Smooth muscle cell (in vitro differentiated cells): ENCODE measurements at regions not wholly inside any gene's neighbourhood (a gene's known extent, or its start where the extent isn't known, plus 50 kb on each side); places are given as distances from the start of the nearest gene placed in this dataset.

Source experiments
- DNase-seq: peaks from one replicate; lab custom pipeline; 2025; ENCODE audit not compliant: unreplicated experiment; lab: John Stamatoyannopoulos, UW
- H2AFZ ChIP-seq: fragments of 200-600 bp; sonication (generic); 2 replicates; pipeline ENCODE4 v1.6.0; 2016; ENCODE audit warnings: antibody characterized with exemption, low read depth, mild to moderate bottlenecking
- H3F3A ChIP-seq: fragments of 200-600 bp; sonication (generic); 2 replicates; pipeline ENCODE4 v1.6.0; 2017; ENCODE audit warnings: antibody characterized with exemption, low read depth
- H3K27ac ChIP-seq: fragments of 200-600 bp; sonication (generic); 2 replicates; pipeline ENCODE4 v1.5.1; 2016; ENCODE audit warnings: low read depth, mild to moderate bottlenecking
- H3K27me3 ChIP-seq: fragments of 200-600 bp; sonication (generic); 2 replicates; pipeline ENCODE4 v1.6.1; 2016; ENCODE audit warnings: low read depth, mild to moderate bottlenecking
- H3K36me3 ChIP-seq: fragments of 200-600 bp; sonication (generic); 2 replicates; pipeline ENCODE4 v1.5.1; 2016; ENCODE audit warnings: low read depth
- H3K4me1 ChIP-seq: fragments of 200-600 bp; sonication (generic); 2 replicates; pipeline ENCODE4 v1.5.1; 2016; ENCODE audit warnings: low read depth
- H3K4me2 ChIP-seq: fragments of 200-600 bp; sonication (generic); 2 replicates; pipeline ENCODE4 v1.6.0; 2016; ENCODE audit warnings: mild to moderate bottlenecking
- H3K4me3 ChIP-seq: fragments of 200-600 bp; sonication (generic); 2 replicates; pipeline ENCODE4 v1.5.1; 2016; ENCODE audit warnings: mild to moderate bottlenecking
- H3K79me2 ChIP-seq: fragments of 200-600 bp; sonication (generic); 2 replicates; pipeline ENCODE4 v1.6.0; 2016; ENCODE audit warnings: low read depth, mild to moderate bottlenecking
- H3K9ac ChIP-seq: fragments of 200-600 bp; sonication (generic); 2 replicates; pipeline ENCODE4 v1.6.0; 2016; ENCODE audit warnings: low read depth
- H3K9me3 ChIP-seq: fragments of 200-600 bp; sonication (generic); replicated peaks from 2 replicates; pipeline ENCODE4 v1.5.1; 2016; ENCODE audit warnings: low read depth
- H4K20me1 ChIP-seq: fragments of 200-600 bp; sonication (generic); 2 replicates; pipeline ENCODE4 v1.6.0; 2016; ENCODE audit warnings: low read depth
- WGBS: methylation state at CpG from one replicate; pipeline ENCODE4 v1.1.7; 2016; ENCODE audit warnings: low lambda C conversion rate; 5-methylcytosine and 5-hydroxymethylcytosine counted together
- TF ChIP-seq, protein P1 (sequence below): fragments of 200-600 bp; sonication (generic); IDR thresholded peaks from 2 replicates; pipeline ENCODE4 v1.5.1; 2017; ENCODE audit warnings: borderline replicate concordance, mild to moderate bottlenecking, antibody characterized with exemption; ENCODE audit not compliant: insufficient read depth, poor library complexity, severe bottlenecking

DNA sequence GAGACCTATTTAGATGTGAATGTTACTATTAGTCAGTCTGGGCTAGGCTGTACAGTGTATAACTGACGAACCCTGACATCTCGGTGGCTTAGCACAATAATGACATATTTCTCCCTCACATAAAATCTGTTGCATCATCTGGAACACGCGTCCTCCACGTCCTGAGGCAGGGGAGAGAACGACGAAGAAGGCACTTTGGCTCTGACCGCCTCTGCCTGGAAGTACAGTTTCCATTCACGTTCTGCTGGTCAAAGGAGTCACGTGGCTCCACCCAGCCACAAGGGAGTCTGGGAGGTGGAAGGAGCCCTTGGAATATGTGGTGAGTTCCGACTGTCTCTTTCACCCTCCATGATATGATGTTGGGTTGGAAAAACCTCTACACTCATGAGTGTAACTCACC, 55.1 kb upstream of the CD82 start:
- WGBS = 84% methylated on average over 11 of the region's 11 CpGs
- Histone ChIP-seq H3K4me1 (peaks cover 5% of the 10 kb centered on the region), H3K9ac (no peak overlapping the region), H3F3A (peaks cover 4% of the 10 kb centered on the region), H3K27me3 (peaks cover 30% of the 10 kb centered on the region), H3K36me3 (no peaks in the 10 kb centered on the region), H4K20me1 (no peaks in the 10 kb centered on the region), H3K27ac (no peak overlapping the region), H3K4me3 (no peak overlapping the region), H2AFZ (no peak overlapping the region), H3K9me3 (no peaks in the 10 kb centered on the region), H3K4me2 (no peak overlapping the region), H3K79me2 (no peaks in the 10 kb centered on the region)
- TF ChIP-seq, protein P1, sequence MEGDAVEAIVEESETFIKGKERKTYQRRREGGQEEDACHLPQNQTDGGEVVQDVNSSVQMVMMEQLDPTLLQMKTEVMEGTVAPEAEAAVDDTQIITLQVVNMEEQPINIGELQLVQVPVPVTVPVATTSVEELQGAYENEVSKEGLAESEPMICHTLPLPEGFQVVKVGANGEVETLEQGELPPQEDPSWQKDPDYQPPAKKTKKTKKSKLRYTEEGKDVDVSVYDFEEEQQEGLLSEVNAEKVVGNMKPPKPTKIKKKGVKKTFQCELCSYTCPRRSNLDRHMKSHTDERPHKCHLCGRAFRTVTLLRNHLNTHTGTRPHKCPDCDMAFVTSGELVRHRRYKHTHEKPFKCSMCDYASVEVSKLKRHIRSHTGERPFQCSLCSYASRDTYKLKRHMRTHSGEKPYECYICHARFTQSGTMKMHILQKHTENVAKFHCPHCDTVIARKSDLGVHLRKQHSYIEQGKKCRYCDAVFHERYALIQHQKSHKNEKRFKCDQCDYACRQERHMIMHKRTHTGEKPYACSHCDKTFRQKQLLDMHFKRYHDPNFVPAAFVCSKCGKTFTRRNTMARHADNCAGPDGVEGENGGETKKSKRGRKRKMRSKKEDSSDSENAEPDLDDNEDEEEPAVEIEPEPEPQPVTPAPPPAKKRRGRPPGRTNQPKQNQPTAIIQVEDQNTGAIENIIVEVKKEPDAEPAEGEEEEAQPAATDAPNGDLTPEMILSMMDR = no peak
- DNase-seq = no peak

- Histone ChIP-seq H3K79me2 (no peaks in the 10 kb centered on the region), H3K36me3 (no peaks in the 10 kb centered on the region), H4K20me1 (no peaks in the 10 kb centered on the region), H2AFZ (no peak overlapping the region), H3K4me2 (no peak overlapping the region), H3F3A (peaks cover under 1% of the 10 kb centered on the region), H3K27me3 (peaks cover 40% of the 10 kb centered on the region), H3K9ac (no peak overlapping the region), H3K4me1 (peaks cover 5% of the 10 kb centered on the region), H3K9me3 (no peaks in the 10 kb centered on the region), H3K27ac (no peak overlapping the region), H3K4me3 (no peak overlapping the region)
- no peak for DNase-seq
- WGBS = 81% methylated on average over 12 of the region's 12 CpGs
- TF ChIP-seq, protein P1 = no peak
These were observed 52.6 kb upstream of the CD82 start for GRCh38 chr11:44512818-44513217.

- H4K20me1 ChIP-seq = no peaks in the 10 kb centered on the region
- no peak overlapping the region for H3K27ac ChIP-seq
- no peak overlapping the region for H3K9ac ChIP-seq
- 93% methylated on average over 2 of the region's 2 CpGs for WGBS
- peaks cover 48% of the 10 kb centered on the region for H3K27me3 ChIP-seq
- H3K4me1 ChIP-seq = no peaks in the 10 kb centered on the region
- H2AFZ ChIP-seq = no peak overlapping the region
- H3K4me3 ChIP-seq = no peak overlapping the region
- no peak overlapping the region for H3K4me2 ChIP-seq
- H3K79me2 ChIP-seq = no peaks in the 10 kb centered on the region
- H3F3A ChIP-seq = no peaks in the 10 kb centered on the region
- H3K9me3 ChIP-seq = no peaks in the 10 kb centered on the region
- H3K36me3 ChIP-seq = no peaks in the 10 kb centered on the region
- DNase-seq = no peak
- TF ChIP-seq, protein P1 = no peak
These were observed 50.4 kb upstream of the CD82 start for GRCh38 chr11:44515048-44515447.
